SHP77 treated with DMSO at 0.1 percent for 48 hours (cell line): ENCODE measurements at regions not wholly inside any gene's neighbourhood (a gene's known extent, or its start where the extent isn't known, plus 50 kb on each side); places are given as distances from the start of the nearest gene placed in this dataset.

Experiments
- DNase-seq: peaks from one replicate; lab custom pipeline; 2025; lab: John Stamatoyannopoulos, UW

DNA sequence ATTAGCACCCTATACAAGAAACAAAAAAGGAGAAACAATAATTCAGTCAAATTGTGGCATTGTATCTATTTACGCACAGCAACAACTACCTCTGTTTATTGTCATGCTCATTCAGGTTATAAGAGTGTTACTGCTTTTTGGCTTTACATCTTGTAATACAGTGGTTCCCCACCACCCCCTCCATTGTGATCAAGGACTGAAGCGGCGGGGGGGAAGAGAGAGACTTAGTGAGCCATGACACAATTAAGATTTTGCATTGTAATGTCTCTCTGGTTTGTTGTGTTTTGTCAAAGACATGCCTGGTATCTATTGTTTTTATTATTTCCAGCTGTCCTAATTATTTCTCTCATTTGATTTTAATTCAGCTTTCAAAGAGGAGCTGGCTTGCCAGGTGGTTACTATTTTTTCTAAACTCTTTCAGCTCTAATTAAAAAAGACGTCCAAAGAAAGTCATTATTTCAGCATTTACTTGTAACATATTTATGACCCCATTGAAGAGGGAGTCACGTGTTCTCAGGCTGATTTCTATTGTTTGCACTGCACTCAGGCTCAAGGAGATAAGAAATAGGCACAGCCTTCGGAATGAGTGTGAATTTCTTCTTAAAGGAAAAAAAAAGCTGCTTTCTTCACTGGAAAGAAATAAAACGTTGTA, 234.4 kb upstream of the TBL1XR1 start:
- no peak for DNase-seq

DNA sequence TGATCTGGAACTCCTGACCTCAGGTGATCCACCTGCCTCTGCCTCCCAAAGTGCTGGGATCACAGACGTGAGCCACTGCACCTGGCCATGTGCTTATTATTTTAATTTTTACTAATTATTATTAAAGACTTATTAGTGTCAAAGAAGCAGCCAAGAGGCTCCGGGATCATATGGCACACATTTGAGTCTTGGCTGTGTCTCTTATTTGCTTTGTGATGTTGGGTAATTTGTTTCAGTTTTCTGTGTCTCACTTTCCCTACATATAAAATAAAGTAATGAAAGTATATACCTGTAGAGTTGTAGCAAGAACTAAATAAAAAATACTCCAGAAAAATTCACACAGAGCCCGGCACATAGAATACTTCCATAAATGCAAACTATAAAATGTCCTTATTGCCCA, 238.0 kb upstream of the TBL1XR1 start:
- no peak for DNase-seq

DNA sequence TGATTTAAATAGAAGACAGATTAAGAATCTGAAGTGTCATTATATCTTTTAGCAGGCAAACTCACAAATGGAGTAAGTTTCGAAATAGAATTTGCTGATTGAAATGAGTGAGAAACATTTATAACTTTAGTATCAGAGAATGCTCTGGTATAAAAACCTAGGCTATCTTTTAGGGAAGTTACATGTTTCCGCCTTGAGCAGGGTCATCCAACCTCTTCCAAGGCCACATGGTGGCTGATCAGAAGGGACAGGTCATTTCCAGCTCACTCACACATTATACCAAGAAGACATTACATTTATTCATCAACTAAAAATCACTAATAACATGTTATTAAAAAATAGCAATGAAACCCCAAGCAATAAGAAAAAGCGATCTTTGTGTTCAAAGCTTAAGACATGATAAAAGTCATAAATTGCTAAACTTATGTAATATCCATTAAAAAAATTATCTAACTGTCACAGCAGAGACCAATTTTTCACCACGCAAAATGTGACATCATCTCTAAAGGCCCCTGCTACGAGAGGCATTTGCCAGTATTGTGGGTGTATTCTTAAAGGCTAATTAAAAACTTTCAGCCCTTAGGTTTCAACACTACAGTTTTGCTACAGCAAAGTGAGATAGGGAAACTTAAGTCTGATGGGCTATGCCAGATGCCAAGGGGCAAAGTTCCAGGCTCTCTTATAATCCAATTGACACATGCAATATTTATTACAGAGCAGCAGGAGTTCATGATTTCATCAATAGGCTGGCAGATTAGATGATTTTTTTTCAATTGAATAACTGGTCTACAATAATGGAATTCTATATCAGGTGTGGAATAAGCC, 240.4 kb upstream of the TBL1XR1 start:
- no peak for DNase-seq

DNA sequence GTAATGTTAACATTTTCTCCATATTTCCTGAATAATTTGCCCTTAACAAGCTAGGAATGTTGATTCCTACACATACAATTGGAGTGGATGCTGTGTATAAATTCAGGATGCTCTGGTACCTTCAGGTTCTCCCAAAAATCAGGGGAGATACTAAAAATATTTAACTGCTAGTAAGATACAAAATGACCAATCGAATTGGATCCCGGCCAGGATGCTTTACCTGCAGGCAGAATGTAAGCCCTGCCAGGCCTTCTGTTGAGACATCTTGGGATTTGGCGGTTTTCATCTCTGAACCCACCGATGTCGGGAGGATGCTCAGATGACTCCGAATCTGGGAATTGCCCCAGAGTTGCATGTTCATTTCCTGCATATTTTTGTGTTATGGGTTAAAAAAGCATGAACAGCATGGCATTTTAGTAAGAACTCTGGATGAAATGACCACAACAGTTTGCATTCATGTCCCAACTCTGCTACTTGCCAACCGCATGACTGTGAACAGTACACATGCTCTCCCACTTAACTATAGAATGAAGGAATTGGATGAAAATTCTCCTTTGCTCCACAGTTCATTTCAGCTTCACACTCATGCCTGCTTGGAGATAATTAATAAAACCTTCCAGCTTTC, 241.4 kb upstream of the TBL1XR1 start:
- DNase-seq: no peak

DNA sequence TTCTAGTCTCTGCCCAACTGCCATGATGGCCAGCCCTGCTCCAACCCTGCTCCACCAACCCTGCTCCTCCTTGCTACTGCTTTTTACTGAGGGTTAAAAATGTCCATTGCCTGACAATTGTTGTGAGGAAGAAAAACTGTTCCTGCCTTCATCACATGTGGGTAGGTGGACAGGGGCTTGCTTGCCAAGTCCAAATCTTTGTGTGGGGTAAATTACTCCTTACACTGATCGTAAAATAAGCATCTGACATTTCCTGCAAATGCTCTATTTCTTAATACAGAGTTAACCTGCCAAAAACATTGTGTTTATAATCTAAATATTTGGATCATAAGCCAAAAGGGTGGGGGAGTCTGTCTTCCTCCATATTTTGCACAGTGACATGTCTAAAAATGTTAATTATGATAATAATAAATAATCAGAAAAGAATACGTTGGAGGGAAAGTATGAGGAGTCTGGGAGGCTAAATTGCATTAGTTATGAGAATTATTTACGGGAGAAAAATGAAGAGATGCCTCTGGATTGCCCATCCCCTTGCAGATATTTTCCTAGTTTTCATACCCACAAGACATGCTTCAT, 242.5 kb upstream of the TBL1XR1 start:
- DNase-seq: no peak

DNA sequence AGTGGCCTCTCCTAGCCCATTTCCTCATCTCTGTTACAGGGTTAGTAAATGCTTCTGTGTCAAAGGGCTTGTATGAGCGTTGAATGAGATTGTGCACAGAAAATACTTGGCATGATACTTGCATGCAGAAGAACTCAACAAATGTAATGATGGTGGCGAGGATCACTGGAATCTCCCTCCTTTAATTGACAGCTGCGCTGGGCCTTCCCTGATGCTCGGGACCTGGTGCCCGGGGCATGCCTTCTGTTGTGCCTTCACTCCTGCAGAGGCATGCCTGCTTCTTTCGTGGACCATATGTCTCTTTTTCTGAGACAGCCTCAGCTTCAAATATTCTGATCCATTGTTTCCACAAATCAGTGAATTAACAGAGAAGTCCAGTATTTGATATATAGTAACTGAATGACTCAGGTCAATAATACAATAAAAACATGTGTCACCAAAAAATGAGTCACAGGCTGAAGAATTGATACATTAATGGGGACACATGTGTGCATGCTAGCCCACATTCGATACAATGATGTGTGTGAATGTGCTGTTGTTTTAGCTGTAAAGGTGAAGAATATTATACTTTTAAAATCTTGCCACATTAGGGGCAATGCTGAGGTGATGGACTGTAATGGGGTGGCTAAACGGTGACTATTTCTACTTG, 243.3 kb upstream of the TBL1XR1 start:
- DNase-seq: no peak

DNA sequence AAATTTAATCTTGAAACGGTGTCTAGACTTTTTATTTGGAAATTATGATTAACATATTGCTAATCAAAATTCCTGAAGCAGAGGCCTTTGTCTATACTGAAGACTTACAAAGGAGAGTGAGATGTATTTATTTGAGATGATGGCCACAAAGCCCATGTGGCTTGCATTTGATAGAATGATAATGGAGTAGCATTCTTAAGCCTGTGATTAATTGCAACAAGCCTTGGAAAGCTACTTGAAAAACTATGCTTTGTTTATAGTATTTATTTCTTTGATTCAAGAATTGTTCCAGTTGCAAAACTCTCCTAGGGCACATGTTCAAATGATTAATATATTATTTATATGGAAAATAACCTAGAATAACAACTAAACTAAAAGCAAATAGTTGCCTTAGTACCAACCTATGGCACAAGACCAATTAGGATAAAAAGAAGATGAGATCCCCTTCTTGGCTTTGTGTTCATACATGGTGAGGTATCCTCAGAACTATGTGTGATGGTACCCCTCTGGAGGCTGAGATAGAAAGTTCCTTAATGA, 244.1 kb upstream of the TBL1XR1 start:
- no peak for DNase-seq

DNA sequence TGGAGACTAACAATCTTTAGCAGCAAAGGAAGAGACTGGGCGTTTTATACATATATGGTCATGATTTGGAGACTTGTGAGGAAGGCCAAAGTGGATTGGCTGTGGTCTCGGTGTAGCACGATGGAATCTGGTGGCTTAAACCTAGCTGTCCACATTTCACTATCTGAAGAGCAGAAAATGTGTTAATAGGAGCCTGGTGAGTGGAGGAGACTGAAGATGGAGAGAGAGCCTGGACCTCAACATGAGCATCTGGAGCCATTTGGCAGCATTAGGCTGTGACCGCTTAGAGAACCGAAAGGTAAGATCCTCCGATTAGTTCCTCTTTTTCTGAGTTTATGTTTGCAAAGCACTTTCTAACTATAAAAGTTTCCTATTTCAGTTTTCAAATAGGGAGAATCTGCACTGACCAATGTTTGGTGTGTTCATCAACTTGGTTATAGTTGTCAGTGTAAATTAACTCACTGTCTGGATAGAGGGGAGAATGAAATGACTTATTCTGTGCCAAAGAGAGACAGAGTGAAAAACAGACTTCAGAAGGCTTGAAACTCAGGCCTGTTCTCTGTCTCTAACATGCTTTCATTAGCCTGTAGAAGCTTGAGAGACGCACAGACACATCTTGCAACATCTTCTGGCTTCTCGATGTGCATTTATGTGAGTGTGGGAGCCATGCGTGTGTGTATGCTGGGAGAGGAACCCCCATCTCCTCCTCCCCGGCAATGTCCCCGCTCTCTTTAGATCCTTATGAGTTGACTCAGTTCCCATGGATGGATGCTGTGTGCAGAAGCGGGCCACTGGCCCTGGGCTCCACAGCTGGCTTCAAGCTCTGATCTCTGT, 244.7 kb upstream of the TBL1XR1 start:
- DNase-seq: no peak

DNA sequence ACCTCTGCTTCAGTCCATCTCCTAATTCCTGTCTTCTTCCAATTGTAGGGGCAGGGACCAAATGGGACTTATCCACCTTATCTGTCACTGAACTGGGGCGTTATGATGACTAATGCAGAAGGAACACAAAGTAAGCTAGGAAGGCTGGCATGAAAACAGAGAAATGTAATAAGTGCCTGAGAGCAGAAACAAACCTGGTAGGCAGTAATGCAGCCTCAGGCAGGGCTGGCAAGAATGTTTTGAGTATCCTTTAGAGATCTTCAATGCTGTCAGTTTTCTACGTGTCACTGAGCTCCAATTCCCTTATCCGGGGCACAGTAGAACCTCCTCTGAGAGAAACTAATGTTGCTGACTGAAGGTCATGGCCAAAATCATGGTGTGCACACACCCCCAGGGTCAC, 246.2 kb upstream of the TBL1XR1 start:
- DNase-seq: no peak

DNA sequence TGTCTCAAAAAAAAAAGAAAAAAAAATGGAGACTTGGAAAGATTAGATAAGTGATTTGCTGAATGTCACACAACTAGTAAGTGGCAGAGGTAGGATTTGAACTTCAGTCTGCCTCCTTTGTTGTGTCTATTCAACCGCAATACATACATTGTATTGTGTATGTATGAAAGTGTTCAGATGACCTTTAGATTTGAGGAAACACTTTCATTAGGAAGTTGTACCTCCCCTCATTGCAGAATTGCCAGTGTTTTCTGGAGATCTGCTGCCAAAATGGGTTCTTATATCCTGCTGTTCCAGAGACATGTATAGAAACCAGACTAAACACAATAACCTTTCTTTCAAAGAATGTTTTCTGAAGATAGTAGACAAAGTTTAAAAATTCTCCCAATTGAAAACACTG, 247.4 kb upstream of the TBL1XR1 start:
- no peak for DNase-seq

DNA sequence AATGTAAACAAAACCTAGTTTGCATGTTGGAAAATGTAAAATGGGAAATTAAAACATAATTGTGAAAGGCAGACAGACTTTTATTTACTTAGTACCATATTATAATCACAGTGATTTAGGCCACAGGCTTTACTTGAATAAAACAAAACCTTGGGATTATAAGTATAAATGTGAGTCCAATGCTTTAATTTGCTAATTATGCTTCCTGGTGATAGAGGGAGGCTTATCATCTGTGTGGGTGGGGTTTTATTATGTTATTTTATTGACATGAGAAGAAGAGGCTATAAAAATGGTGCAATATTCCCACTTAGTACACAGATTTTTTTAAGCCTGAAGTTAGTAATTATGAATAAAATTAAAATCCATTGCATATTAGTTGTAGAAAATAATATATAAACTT, 248.3 kb upstream of the TBL1XR1 start:
- no peak for DNase-seq

DNA sequence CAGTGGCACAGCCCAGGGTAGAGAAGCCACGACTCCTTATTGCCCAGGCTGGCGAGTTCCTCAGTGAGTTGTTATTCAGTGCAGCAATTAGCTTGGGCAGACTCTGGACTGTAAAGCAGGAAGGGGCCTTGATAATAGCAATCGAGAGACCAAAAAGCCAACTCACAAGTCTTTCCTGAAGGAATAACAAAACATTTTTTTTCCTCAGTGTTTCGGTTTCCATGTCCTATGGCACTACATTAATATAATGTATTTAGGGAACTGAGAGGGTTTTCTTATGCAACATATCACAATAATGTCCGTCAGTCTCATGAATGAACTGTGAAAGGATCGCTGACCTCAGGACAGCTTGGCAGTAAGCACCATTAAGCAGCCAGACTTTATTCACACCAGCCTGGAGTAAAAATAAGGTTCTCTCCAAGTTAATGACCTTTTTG, 248.9 kb upstream of the TBL1XR1 start:
- DNase-seq: no peak

DNA sequence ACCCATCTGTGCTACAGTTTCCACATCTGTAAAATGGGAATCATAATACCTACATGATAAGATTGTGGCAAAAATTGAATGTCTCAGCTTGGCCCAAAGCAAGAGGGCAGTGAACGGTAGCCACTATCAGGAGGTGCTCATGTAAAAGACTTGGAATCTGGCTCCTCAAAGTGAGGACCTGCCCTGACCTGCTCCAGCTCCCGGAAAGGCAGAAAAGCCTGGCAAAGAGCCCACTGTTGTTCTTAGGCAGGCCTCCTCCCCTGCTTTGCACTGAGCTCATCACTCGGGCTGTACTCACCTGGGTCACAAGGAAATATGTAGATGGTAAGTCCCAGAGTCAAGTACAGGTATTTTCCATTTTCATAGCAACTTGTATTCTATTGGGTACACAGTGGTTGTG, 250.7 kb upstream of the TBL1XR1 start:
- no peak for DNase-seq

DNA sequence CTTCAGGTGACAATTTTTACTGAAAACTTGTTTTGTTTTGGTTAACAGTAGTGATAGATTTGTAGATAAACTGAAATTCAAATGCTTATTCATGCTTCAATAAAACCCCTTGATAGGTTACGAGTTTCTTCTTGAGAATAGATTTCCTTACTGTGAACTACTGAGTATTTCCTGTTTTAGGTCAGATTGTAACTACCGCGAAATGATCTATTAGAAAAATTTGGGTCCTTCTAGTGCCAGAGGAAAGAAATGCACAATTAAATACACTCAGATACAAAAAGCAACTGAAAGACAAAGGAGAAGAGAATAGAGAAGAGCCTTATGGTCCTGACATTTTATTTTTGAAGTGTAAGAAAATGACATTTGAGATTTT, 251.7 kb upstream of the TBL1XR1 start:
- DNase-seq: no peak

DNA sequence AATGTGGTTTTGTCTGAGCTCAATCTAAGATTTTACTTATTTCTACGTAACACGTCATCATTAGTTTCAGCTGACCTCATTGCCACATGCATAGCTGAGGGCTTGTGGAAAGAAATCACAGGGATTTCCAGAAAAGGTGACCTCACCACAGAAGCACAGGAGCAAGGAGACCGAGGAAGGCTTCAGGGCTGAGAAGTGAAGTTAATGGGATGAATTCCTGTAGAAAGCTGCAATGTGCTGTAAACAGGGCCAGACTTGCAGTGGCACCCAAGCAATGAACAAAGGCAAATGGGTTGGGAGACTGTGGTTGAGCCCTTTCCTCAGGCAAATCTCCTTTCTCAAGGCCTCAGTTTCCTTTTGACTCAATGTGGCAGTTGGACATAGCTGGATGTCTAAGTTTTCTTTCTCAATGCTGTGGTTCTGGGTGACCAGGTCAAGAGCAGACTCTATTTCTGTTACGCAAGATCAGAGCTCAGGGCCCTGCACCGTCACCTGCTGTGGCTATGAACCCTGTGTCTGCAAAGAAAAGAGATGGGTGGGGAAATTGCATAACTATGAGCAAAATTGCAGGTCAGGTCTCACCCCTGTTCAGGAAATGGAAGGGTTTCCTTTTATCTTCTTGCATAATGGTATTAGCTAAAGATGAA, 252.2 kb upstream of the TBL1XR1 start:
- no peak for DNase-seq

DNA sequence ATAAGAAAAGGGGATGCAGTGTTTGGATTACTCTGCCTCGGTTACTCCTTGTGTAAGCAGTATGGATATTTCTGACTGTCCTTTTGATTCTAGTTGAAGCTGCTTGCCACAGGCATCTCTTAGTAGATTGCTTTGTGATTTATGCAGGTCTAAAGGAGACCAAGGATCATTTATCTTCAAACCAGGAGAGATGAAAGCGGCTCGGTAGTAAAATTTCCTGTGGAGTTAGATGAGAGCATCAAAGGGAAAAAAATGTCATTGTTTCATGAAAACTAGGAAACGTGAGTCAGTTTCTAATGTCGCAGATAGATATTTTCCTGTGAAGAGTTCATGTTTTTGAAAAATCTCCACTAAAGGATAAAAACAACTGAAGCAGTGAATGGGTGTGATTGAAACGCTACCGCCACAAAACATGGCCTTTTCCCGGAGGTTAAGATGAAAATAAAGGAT, 254.0 kb upstream of the TBL1XR1 start:
- DNase-seq: no peak

DNA sequence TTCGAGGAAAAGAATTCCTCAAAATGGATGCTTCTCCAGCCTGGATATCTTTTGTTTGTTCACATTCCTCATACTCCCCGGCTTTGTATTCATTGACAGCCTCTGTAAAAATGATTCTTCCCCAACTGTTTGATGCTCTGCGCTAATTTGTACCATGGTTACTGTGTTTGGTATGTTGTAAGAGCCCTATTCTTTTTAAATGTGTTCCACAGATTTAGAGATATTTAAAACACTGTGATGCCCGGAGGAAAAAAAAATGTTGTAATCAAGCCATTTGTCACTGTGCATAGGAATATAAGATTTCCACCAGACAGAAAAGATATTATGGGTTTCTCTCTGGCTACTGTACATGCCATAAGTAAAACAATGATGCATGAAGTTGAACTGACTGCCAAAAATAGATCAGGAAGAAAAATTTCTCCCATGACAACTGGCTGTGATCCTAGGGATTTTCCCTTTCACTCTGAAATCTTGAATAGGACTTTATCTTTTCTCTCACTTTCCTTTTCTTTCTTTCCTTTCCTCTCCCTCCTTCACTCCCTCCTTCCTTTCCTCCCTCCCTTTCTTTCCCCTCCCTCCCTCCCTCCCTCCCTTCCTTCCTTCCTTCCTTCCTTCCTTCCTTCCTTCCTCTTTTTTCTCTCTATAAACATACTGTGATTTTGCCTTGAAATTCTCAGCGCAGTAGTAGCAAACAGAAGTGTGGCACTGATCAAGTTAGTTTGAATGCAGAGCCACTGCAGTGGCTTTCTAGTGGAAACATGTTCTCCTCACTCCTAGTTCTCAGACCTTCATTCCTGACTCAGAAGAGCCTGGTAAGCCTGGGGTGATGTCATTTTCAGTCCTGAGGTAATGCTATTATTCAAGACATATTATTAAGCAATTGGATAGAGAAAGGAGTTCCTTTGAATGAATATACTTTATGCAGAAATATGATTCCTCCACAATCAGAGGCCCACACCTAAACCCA, 254.9 kb upstream of the TBL1XR1 start:
- DNase-seq: no peak

DNA sequence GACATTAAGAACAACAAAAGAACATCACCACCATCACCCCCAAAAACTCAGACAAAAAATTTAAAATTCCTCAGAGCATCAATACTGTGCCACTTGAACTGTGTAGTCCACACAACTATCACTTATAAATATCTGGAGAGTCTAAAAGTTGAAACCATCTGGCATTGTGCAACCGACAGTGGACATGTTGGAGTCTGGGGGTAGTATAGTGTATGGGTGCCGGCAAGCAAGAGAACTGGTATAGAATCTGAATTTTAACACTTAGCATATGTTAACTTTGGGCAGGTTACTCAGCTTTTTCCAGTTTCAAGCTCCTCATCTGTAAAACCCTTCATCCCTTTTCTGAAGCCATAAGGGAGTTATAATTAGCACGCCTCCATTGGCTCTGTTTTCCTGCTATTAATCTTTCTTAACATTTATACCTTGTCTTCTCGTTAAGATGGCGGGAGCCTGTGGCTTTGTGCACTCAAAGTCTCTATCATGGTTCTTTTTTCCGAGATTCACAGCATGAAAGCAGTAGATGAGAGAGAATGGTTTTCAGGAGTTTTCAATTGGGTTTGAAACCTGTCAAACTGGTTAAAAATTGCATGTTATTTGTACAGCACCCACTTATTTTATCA, 255.7 kb upstream of the TBL1XR1 start:
- no peak for DNase-seq

DNA sequence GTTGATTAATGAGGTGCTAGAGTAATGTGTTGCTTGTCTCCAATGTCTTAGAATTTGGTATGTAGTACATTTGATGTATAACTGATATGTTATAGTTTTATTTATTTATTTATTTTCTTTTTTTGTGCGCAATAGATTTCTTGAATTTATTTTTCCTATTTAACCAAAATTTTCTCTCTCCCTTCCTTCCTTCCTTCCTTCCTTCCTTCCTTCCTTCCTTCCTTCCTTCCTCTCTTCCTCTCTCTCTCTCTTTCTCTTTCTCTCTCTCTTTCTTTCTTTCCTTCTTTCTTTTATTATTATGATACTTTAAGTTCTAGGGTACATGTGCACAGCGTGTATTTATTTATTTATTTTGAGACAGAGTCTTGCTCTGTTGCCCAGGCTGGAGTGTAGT, 256.2 kb upstream of the TBL1XR1 start:
- DNase-seq: no peak
